ENCODE measurements at regions not wholly inside any gene's neighbourhood (a gene's known extent, or its start where the extent isn't known, plus 50 kb on each side); places are given as distances from the start of the nearest gene placed in this dataset. TPM values are rescaled to one million over a fixed set of nuclear protein-coding genes. Genes with fewer than 3 reads are reported as not detected.

GRCh38 chr2:215486291-215487001 lies 50.6 kb upstream of the FN1 start:
- no peak overlapping the region for H2AK5ac ChIP-seq (ENCODE audit: low read depth, low read length)
- no peaks in the 10 kb centered on the region for H3K79me2 ChIP-seq (ENCODE audit: control insufficient read depth in 1 of 2, insufficient read depth in 2 of 2, low read length in 2 of 2)
- H3K18ac ChIP-seq (ENCODE audit: extremely low read depth, low read length), result no peak overlapping the region
- H2BK5ac ChIP-seq (ENCODE audit: low read depth, low read length), result no peak overlapping the region
- no peak overlapping the region for H3K56ac ChIP-seq (replicated peaks; ENCODE audit: insufficient read length, low read depth, low read length)
- H3K4me3 ChIP-seq (ENCODE audit: extremely low read depth in 1 of 4, insufficient read depth in 2 of 4, low read depth in 3 of 4, low read length in 4 of 4), result no peak overlapping the region
- no peak overlapping the region for H3K27ac ChIP-seq (ENCODE audit: low read depth, low read length)
- H3K23ac ChIP-seq (ENCODE audit: insufficient read length), result no peak overlapping the region
- WGBS, 2 experiments (ENCODE audit: extremely low coverage in 1 of 2, insufficient coverage in 1 of 2, insufficient read length in 1 of 2, insufficient replicate concordance in 2 of 2, low coverage in 1 of 2, low lambda C conversion rate in 2 of 2, missing lambda C conversion rate in 1 of 2), result 96% methylated on average over 2 of the region's 2 CpGs; no CpG with 5 or more reads in 1 of the 2 experiments
- H3K9me3 ChIP-seq (ENCODE audit: insufficient read depth in 2 of 2, low read depth in 1 of 2, low read length in 1 of 2), result no peaks in the 10 kb centered on the region
- H3K4me1 ChIP-seq (replicated peaks in 1 of 4; ENCODE audit: control insufficient read depth in 3 of 4, insufficient read depth in 4 of 4, low read length in 3 of 4), result no peaks in the 10 kb centered on the region
- H2BK12ac ChIP-seq (ENCODE audit: low read depth, low read length), result no peak overlapping the region
- no peak for TF ChIP-seq CHD2 (IDR thresholded peaks at IDR 0.05; ENCODE audit: low read length)
- no peak for TF ChIP-seq KDM5A (IDR thresholded peaks at IDR 0.05; ENCODE audit: low read length)
- TF ChIP-seq POLR2AphosphoS5 (IDR thresholded peaks at IDR 0.05; ENCODE audit: low read depth, low read length), result no peak
- no peak overlapping the region for H3K14ac ChIP-seq (ENCODE audit: insufficient read length)
- H3K4me2 ChIP-seq (ENCODE audit: insufficient read depth in 1 of 2, low read depth in 2 of 2, low read length in 2 of 2), result no peak overlapping the region
- no peak overlapping the region for H3K4ac ChIP-seq (replicated peaks; ENCODE audit: insufficient read length, low read depth, low read length)
- DNase-seq (ENCODE audit: low read depth in 1 of 2, low spot score in 2 of 2), result no peak
- ChIA-PET CTCF (ENCODE audit: partially characterized antibody) (interaction anchor here (0.7 to 1.2 kb wide), 2 partner anchors 11 to 404 kb away, joined by 3 read pairs; no protein-coding TSS in a partner anchor), POLR2A (ENCODE audit: partially characterized antibody) (interaction anchor here (1.0 kb wide), 1 partner anchor 9 kb away, joined by 3 read pairs; no protein-coding TSS in a partner anchor)
- no peak overlapping the region for H3K9ac ChIP-seq (replicated peaks in 1 of 4; ENCODE audit: extremely low read depth in 1 of 4, low read depth in 3 of 4, low read length in 3 of 4)
- no peaks in the 10 kb centered on the region for H3K23me2 ChIP-seq (ENCODE audit: low read depth, low read length)
- H4K91ac ChIP-seq (replicated peaks; ENCODE audit: insufficient read length, low read length), result no peak overlapping the region
- H4K8ac ChIP-seq (ENCODE audit: extremely low read depth, insufficient read depth, low read length), result no peak overlapping the region
- no peak overlapping the region for H2BK120ac ChIP-seq (replicated peaks; ENCODE audit: low read depth, low read length)
- H3K79me1 ChIP-seq (ENCODE audit: low read depth, low read length), result no peaks in the 10 kb centered on the region
- no peaks in the 10 kb centered on the region for H3K27me3 ChIP-seq (replicated peaks in 1 of 4; ENCODE audit: control insufficient read depth in 3 of 4, extremely low read depth in 1 of 4, insufficient read depth in 3 of 4, low read length in 3 of 4)
- H2BK15ac ChIP-seq (ENCODE audit: low read length), result no peak overlapping the region
- H4K5ac ChIP-seq (ENCODE audit: insufficient read length, low read depth, low read length), result no peak overlapping the region
- H3K36me3 ChIP-seq (ENCODE audit: control insufficient read depth in 2 of 4, insufficient read depth in 4 of 4, low read length in 3 of 4), result no peaks in the 10 kb centered on the region
- no peak overlapping the region for H2AFZ ChIP-seq (ENCODE audit: low read length)
- H2BK20ac ChIP-seq (ENCODE audit: low read length), result no peak overlapping the region
- no peaks in the 10 kb centered on the region for H4K20me1 ChIP-seq (replicated peaks in 1 of 2; ENCODE audit: control insufficient read depth in 1 of 2, insufficient read depth in 2 of 2, low read length in 2 of 2)
- FAIRE-seq, result no peak

Small RNA genes lying in the stretch of these regions (small RNA-seq; reads per million reads assigned to genes)
- gene AC093850.1 (ENCODE audit: insufficient read depth), result not detected

All from H1 (cell line).